ENCODE measurements at regions not wholly inside any gene's neighbourhood (a gene's known extent, or its start where the extent isn't known, plus 50 kb on each side); places are given as distances from the start of the nearest gene placed in this dataset.
"Not testable (repeated sequence)": the region's sequence is repeated elsewhere in the genome, so short reads cannot be mapped to it uniquely, and the experiment has no call there.

- TF ChIP-seq RELB (IDR thresholded peaks at IDR 0.05; ENCODE audit: low read depth) = 0 out of 2 replicates have a peak, but pooled peaks have one; percentile 22
- no peak for TF ChIP-seq CHD4 (IDR thresholded peaks at IDR 0.05)
- peak; percentile 64 for TF ChIP-seq ZNF24 (IDR thresholded peaks at IDR 0.05)
- TF ChIP-seq GABPA (IDR thresholded peaks at IDR 0.05; ENCODE audit: low read depth) = no peak
- no peak for TF ChIP-seq PRDM15 (CRISPR knock-in tag; IDR thresholded peaks at IDR 0.05)
- TF ChIP-seq RUNX3 (IDR thresholded peaks at IDR 0.05; ENCODE audit: low read length) = no peak
- no peak for TF ChIP-seq RAD51 (IDR thresholded peaks at IDR 0.05)
- no peak for TF ChIP-seq SMARCA5 (IDR thresholded peaks at IDR 0.05)
- no peak for TF ChIP-seq E2F4 (IDR thresholded peaks at IDR 0.05; ENCODE audit: low read depth, low read length)
- TF ChIP-seq IRF5 (IDR thresholded peaks at IDR 0.05; ENCODE audit: borderline replicate concordance) = no peak
- no peak for TF ChIP-seq MAX (IDR thresholded peaks at IDR 0.05; ENCODE audit: low read depth, low read length)
- TF ChIP-seq RB1 (IDR thresholded peaks at IDR 0.05; ENCODE audit: borderline replicate concordance) = no peak
Observed at GRCh38 chr5:102591650-102592049, 92.8 kb upstream of the SLCO6A1 start (continued).

- FAIRE-seq; intact Hi-C loops (cut with micrococcal nuclease; ENCODE audit: unreplicated experiment); H3K4me1 ChIP-seq (ENCODE audit: control insufficient read depth, insufficient read depth, low read length); H3K36me3 ChIP-seq (ENCODE audit: control insufficient read depth in 2 of 2, insufficient read depth in 2 of 2, low read length in 1 of 2); H3K79me2 ChIP-seq (ENCODE audit: control insufficient read depth, insufficient read depth, low read length); H4K20me1 ChIP-seq (ENCODE audit: control insufficient read depth, insufficient read depth); BruUV-seq (replicated peaks); H3K4me2 ChIP-seq (ENCODE audit: control insufficient read depth, insufficient read depth); H2AFZ ChIP-seq (ENCODE audit: control insufficient read depth, low read depth, low read length); H3K9me3 ChIP-seq (replicated peaks; ENCODE audit: control insufficient read depth, insufficient read depth, low read length); RAD21 ChIA-PET (ENCODE audit: unreplicated experiment); H3K9ac ChIP-seq (ENCODE audit: control insufficient read depth, insufficient read depth, low read length); POLR2A ChIA-PET; H3K27me3 ChIP-seq (replicated peaks in 1 of 2; ENCODE audit: control insufficient read depth in 2 of 2, insufficient read depth in 2 of 2, low read length in 1 of 2); DNase-seq (ENCODE audit: low read depth, low spot score); H3K4me3 ChIP-seq; ATAC-seq; H3K27ac ChIP-seq (ENCODE audit: control insufficient read depth, insufficient read depth); SMC1A ChIA-PET (ENCODE audit: uncharacterized antibody, unreplicated experiment); in situ Hi-C loops (cut with MboI): not testable (repeated sequence)
- CTCF ChIA-PET = interaction anchor here (1.0 to 1.1 kb wide), 2 partner anchors 8 to 89 kb away, joined by 3 to 4 read pairs; no protein-coding TSS in a partner anchor
- WGBS (ENCODE audit: insufficient coverage, insufficient replicate concordance, low lambda C conversion rate, missing lambda C conversion rate) = 62% methylated on average over 3 of the region's 3 CpGs
Observed at GRCh38 chr5:102592586-102592985, 93.8 kb upstream of the SLCO6A1 start.

Measured in GM12878 (cell line).